ENCODE measurements at regions not wholly inside any gene's neighbourhood (a gene's known extent, or its start where the extent isn't known, plus 50 kb on each side); places are given as distances from the start of the nearest gene placed in this dataset.

- CTCF ChIA-PET: no interaction called here
- TF ChIP-seq, protein P1, sequence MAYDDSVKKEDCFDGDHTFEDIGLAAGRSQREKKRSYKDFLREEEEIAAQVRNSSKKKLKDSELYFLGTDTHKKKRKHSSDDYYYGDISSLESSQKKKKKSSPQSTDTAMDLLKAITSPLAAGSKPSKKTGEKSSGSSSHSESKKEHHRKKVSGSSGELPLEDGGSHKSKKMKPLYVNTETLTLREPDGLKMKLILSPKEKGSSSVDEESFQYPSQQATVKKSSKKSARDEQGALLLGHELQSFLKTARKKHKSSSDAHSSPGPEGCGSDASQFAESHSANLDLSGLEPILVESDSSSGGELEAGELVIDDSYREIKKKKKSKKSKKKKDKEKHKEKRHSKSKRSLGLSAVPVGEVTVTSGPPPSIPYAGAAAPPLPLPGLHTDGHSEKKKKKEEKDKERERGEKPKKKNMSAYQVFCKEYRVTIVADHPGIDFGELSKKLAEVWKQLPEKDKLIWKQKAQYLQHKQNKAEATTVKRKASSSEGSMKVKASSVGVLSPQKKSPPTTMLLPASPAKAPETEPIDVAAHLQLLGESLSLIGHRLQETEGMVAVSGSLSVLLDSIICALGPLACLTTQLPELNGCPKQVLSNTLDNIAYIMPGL (CRISPR knock-in tag; IDR thresholded peaks at IDR 0.05): no peak
- TF ChIP-seq GTF2I (CRISPR knock-in tag; conservative IDR thresholded peaks at IDR 0.05): no peak
- no peak for TF ChIP-seq NFYB (CRISPR knock-in tag; conservative IDR thresholded peaks at IDR 0.05; ENCODE audit: low read depth)
- TF ChIP-seq TEAD4 (CRISPR knock-in tag; IDR thresholded peaks at IDR 0.05): no peak
- no peak for TF ChIP-seq ZNF416 (CRISPR knock-in tag; IDR thresholded peaks at IDR 0.05)
- no peak for TF ChIP-seq ZNF121 (CRISPR knock-in tag; IDR thresholded peaks at IDR 0.05)
- TF ChIP-seq SMAD4 (CRISPR knock-in tag; IDR thresholded peaks at IDR 0.05): no peak
- TF ChIP-seq, protein P2, sequence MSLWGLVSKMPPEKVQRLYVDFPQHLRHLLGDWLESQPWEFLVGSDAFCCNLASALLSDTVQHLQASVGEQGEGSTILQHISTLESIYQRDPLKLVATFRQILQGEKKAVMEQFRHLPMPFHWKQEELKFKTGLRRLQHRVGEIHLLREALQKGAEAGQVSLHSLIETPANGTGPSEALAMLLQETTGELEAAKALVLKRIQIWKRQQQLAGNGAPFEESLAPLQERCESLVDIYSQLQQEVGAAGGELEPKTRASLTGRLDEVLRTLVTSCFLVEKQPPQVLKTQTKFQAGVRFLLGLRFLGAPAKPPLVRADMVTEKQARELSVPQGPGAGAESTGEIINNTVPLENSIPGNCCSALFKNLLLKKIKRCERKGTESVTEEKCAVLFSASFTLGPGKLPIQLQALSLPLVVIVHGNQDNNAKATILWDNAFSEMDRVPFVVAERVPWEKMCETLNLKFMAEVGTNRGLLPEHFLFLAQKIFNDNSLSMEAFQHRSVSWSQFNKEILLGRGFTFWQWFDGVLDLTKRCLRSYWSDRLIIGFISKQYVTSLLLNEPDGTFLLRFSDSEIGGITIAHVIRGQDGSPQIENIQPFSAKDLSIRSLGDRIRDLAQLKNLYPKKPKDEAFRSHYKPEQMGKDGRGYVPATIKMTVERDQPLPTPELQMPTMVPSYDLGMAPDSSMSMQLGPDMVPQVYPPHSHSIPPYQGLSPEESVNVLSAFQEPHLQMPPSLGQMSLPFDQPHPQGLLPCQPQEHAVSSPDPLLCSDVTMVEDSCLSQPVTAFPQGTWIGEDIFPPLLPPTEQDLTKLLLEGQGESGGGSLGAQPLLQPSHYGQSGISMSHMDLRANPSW (CRISPR knock-in tag; conservative IDR thresholded peaks at IDR 0.05; ENCODE audit: low read depth): no peak
- TF ChIP-seq SMAD3 (CRISPR knock-in tag; IDR thresholded peaks at IDR 0.05; ENCODE audit: borderline replicate concordance): no peak
- no peak for TF ChIP-seq TP53 (CRISPR knock-in tag; IDR thresholded peaks at IDR 0.05)
- TF ChIP-seq TEAD1 (CRISPR knock-in tag; IDR thresholded peaks at IDR 0.05): no peak
- no peaks in the 10 kb centered on the region for H3K4me1 Mint-ChIP-seq
- POLR2A ChIA-PET: no interaction called here
- H3K27ac Mint-ChIP-seq: no peak overlapping the region
- ATAC-seq: no peak
- no peaks in the 10 kb centered on the region for H3K9me3 Mint-ChIP-seq
- H3K36me3 Mint-ChIP-seq: no peaks in the 10 kb centered on the region
- no peak overlapping the region for H3K4me3 Mint-ChIP-seq
- H3K27me3 Mint-ChIP-seq (ENCODE audit: low read depth): no peaks in the 10 kb centered on the region
- no peak for DNase-seq (ENCODE audit: low spot score)
Measured at GRCh38 chr12:25854991-25855390, 103.5 kb upstream of the RASSF8 start.

- Mint-ChIP-seq H3K4me1 (no peaks in the 10 kb centered on the region), H3K4me3 (no peak overlapping the region), H3K9me3 (no peaks in the 10 kb centered on the region), H3K27ac (no peak overlapping the region), H3K27me3 (ENCODE audit: low read depth) (no peaks in the 10 kb centered on the region), H3K36me3 (no peaks in the 10 kb centered on the region)
- POLR2A ChIA-PET: no interaction called here
- CTCF ChIA-PET: no interaction called here
- ATAC-seq (no peak), DNase-seq (ENCODE audit: low spot score) (no peak)
- no peak for TF ChIP-seq ZNF532 (CRISPR knock-in tag; IDR thresholded peaks at IDR 0.05; ENCODE audit: borderline replicate concordance)
- TF ChIP-seq TCF7 (CRISPR knock-in tag; IDR thresholded peaks at IDR 0.05; ENCODE audit: low read depth): no peak
- no peak for TF ChIP-seq ZNF138 (CRISPR knock-in tag; conservative IDR thresholded peaks at IDR 0.05)
- no peak for TF ChIP-seq ZNF512 (CRISPR knock-in tag; IDR thresholded peaks at IDR 0.05; ENCODE audit: borderline replicate concordance)
- TF ChIP-seq TP53 (CRISPR knock-in tag; IDR thresholded peaks at IDR 0.05): no peak
- no peak for TF ChIP-seq NFE2L1 (CRISPR knock-in tag; IDR thresholded peaks at IDR 0.05)
- TF ChIP-seq, protein P3, sequence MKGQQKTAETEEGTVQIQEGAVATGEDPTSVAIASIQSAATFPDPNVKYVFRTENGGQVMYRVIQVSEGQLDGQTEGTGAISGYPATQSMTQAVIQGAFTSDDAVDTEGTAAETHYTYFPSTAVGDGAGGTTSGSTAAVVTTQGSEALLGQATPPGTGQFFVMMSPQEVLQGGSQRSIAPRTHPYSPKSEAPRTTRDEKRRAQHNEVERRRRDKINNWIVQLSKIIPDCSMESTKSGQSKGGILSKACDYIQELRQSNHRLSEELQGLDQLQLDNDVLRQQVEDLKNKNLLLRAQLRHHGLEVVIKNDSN (CRISPR knock-in tag; IDR thresholded peaks at IDR 0.05): no peak
- TF ChIP-seq, protein P4, sequence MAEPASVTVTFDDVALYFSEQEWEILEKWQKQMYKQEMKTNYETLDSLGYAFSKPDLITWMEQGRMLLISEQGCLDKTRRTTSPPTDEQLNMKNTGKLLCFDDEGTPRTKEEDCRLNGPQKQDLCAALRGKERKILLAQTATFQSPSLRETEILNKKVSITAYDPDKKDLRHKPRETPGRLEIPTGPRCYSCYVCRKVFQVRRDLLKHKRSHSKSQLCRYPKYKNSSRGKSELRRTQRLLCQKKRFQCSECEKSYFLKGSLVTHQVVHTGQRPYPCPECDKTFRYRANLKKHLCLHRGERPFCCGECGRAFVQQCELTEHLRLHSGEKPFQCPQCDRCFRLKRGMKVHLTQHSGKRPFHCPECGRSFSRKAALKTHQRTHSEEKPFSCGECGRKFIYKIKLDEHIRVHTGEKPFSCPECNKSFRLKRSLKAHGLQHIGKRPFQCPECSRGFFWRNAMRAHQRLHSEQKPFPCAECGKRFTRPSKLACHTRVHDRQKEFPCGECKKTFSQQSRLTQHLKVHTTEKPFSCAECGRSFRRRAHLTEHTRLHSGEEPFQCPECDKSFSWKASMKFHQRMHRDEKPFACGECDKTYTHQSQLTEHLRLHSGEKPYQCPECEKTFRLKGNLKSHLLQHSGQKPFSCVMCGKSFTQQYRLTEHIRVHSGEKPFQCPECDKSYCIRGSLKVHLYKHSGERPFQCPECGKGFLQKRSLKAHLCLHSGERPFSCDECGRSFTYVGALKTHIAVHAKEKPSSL (CRISPR knock-in tag; conservative IDR thresholded peaks at IDR 0.05): no peak
- TF ChIP-seq ZNF219 (CRISPR knock-in tag; IDR thresholded peaks at IDR 0.05; ENCODE audit: borderline replicate concordance): no peak
- TF ChIP-seq OVOL2 (CRISPR knock-in tag; IDR thresholded peaks at IDR 0.05; ENCODE audit: borderline replicate concordance): no peak
- TF ChIP-seq, protein P5, sequence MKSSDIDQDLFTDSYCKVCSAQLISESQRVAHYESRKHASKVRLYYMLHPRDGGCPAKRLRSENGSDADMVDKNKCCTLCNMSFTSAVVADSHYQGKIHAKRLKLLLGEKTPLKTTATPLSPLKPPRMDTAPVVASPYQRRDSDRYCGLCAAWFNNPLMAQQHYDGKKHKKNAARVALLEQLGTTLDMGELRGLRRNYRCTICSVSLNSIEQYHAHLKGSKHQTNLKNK (CRISPR knock-in tag; IDR thresholded peaks at IDR 0.05): no peak
- TF ChIP-seq ESRRA (CRISPR knock-in tag; IDR thresholded peaks at IDR 0.05; ENCODE audit: borderline replicate concordance): no peak
- no peak for TF ChIP-seq ZNF396 (CRISPR knock-in tag; IDR thresholded peaks at IDR 0.05; ENCODE audit: borderline replicate concordance)
Measured at GRCh38 chr12:25855716-25856115, 102.8 kb upstream of the RASSF8 start.
